ENCODE measurements at regions not wholly inside any gene's neighbourhood (a gene's known extent, or its start where the extent isn't known, plus 50 kb on each side); places are given as distances from the start of the nearest gene placed in this dataset.

- Histone ChIP-seq H3K4me1 (ENCODE audit: insufficient read depth) (no peaks in the 10 kb centered on the region), H3K4me2 (no peak overlapping the region), H4K20me1 (replicated peaks; ENCODE audit: insufficient read depth) (no peaks in the 10 kb centered on the region), H3K27me3 (ENCODE audit: insufficient read depth) (no peaks in the 10 kb centered on the region), H2AFZ (no peak overlapping the region), H3K79me2 (replicated peaks; ENCODE audit: insufficient read depth) (no peaks in the 10 kb centered on the region), H3K27ac (ENCODE audit: low read depth) (no peak overlapping the region), H3K4me3 (no peak overlapping the region), H3K36me3 (ENCODE audit: insufficient read depth) (no peaks in the 10 kb centered on the region), H3F3A (replicated peaks; ENCODE audit: low read depth) (no peaks in the 10 kb centered on the region), H3K9me2 (ENCODE audit: insufficient read depth) (no peaks in the 10 kb centered on the region)
- Mint-ChIP-seq H3K4me1 (no peaks in the 10 kb centered on the region), H3K36me3 (ENCODE audit: low read depth) (no peaks in the 10 kb centered on the region), H3K9me3 (no peaks in the 10 kb centered on the region; the same call in 2 of the 3 replicates), H3K27ac (no peak overlapping the region), H3K27me3 (ENCODE audit: insufficient read depth, low read depth, poor library complexity) (no peaks in the 10 kb centered on the region), H3K4me3 (no peak overlapping the region)
- no peak for ATAC-seq
- no peak for DNase-seq (ENCODE audit: low spot score)
- TF ChIP-seq STAT1 (IDR thresholded peaks at IDR 0.05; ENCODE audit: unreplicated experiment) (no peak), ZNF331 (CRISPR knock-in tag; IDR thresholded peaks at IDR 0.05; ENCODE audit: low read depth) (no peak), NANOG (IDR thresholded peaks at IDR 0.05; ENCODE audit: borderline replicate concordance) (no peak), REST (IDR thresholded peaks at IDR 0.05; ENCODE audit: unreplicated experiment) (no peak), ZNF114 (CRISPR knock-in tag; IDR thresholded peaks at IDR 0.05) (no peak), JUNB (IDR thresholded peaks at IDR 0.05; ENCODE audit: unreplicated experiment) (no peak), EZH2phosphoT487 (IDR thresholded peaks at IDR 0.05; ENCODE audit: unreplicated experiment) (no peak), ZNF462 (CRISPR knock-in tag; IDR thresholded peaks at IDR 0.05) (no peak), ETS1 (IDR thresholded peaks at IDR 0.05) (no peak), CREB1 (CRISPR knock-in tag; IDR thresholded peaks at IDR 0.05; ENCODE audit: low read depth) (no peak), POLR2AphosphoS5 (IDR thresholded peaks at IDR 0.05; ENCODE audit: low read depth) (no peak), EZH2 (IDR thresholded peaks at IDR 0.05; ENCODE audit: low read depth, unreplicated experiment) (no peak), CTCF (conservative IDR thresholded peaks at IDR 0.05; ENCODE audit: low read depth in 2 of 2) (no peak)
Observed at GRCh38 chr6:105621564-105622175, 218.8 kb upstream of the PREP start.
